OCI-LY1 (cell line): ENCODE measurements at regions not wholly inside any gene's neighbourhood (a gene's known extent, or its start where the extent isn't known, plus 50 kb on each side); places are given as distances from the start of the nearest gene placed in this dataset.

Experiments used
- H2AFZ ChIP-seq: fragments of 200-600 bp; sonication (generic), shearing (Covaris generic); 2 replicates; pipeline ENCODE4 v1.6.0; 2014; ENCODE audit warnings: antibody characterized with exemption, mild to moderate bottlenecking, low read length
- H3F3A ChIP-seq: fragments of 200-600 bp; sonication (generic), shearing (Covaris generic); 2 replicates; pipeline ENCODE4 v1.6.0; 2014; ENCODE audit warnings: mild to moderate bottlenecking, antibody characterized with exemption, low read length, moderate library complexity; ENCODE audit not compliant: insufficient read depth
- H3K27ac ChIP-seq: fragments of 200-600 bp; sonication (generic); 2 replicates; pipeline ENCODE4 v1.5.1; 2014; ENCODE audit warnings: low read length, mixed run types, mild to moderate bottlenecking, low read depth; ENCODE audit not compliant: poor library complexity, severe bottlenecking
- H3K27me3 ChIP-seq: fragments of 200-600 bp; sonication (generic); 2 replicates; pipeline ENCODE4 v1.6.0; 2014; ENCODE audit warnings: antibody characterized with exemption, mild to moderate bottlenecking, low read length, moderate library complexity; ENCODE audit not compliant: insufficient read depth
- H3K36me3 ChIP-seq: fragments of 200-600 bp; sonication (generic); 2 replicates; pipeline ENCODE4 v1.6.1; 2014; ENCODE audit warnings: mild to moderate bottlenecking, antibody characterized with exemption, low read length, moderate library complexity, mixed read lengths; ENCODE audit not compliant: insufficient read depth
- H3K4me1 ChIP-seq: fragments of 200-600 bp; sonication (generic); 2 replicates; pipeline ENCODE4 v1.5.1; 2014; ENCODE audit warnings: mild to moderate bottlenecking, low read length, moderate library complexity; ENCODE audit not compliant: insufficient read depth, severe bottlenecking
- H3K4me2 ChIP-seq: fragments of 200-600 bp; sonication (generic), shearing (Covaris generic); 2 replicates; pipeline ENCODE4 v1.6.1; 2014; ENCODE audit warnings: low read length
- H3K4me3 ChIP-seq: fragments of 200-600 bp; sonication (generic); 2 replicates; pipeline ENCODE4 v1.5.1; 2014; ENCODE audit warnings: low read length, low read depth, mild to moderate bottlenecking, mixed read lengths; ENCODE audit not compliant: poor library complexity, severe bottlenecking
- H3K79me2 ChIP-seq: fragments of 200-600 bp; shearing (Covaris generic); 2 replicates; pipeline ENCODE4 v1.6.1; 2016; ENCODE audit warnings: mixed run types, low read length, mixed read lengths; ENCODE audit not compliant: insufficient read depth
- H3K9ac ChIP-seq: fragments of 200-600 bp; sonication (generic), shearing (Covaris generic); 2 replicates; pipeline ENCODE4 v1.6.1; 2014; ENCODE audit warnings: mild to moderate bottlenecking, low read length, mixed read lengths
- H3K9me2 ChIP-seq: fragments of 200-600 bp; sonication (generic), shearing (Covaris generic); 2 replicates; pipeline ENCODE4 v1.6.1; 2014; ENCODE audit warnings: low read depth, mild to moderate bottlenecking, low read length, mixed read lengths
- H3K9me3 ChIP-seq: fragments of 200-600 bp; shearing (Covaris generic); 2 replicates; pipeline ENCODE4 v1.6.1; 2014; ENCODE audit warnings: low read length, mixed read lengths
- H4K20me1 ChIP-seq: fragments of 200-600 bp; sonication (generic), shearing (Covaris generic); 2 replicates; pipeline ENCODE4 v1.6.0; 2016; ENCODE audit warnings: mild to moderate bottlenecking, low read length; ENCODE audit not compliant: insufficient read depth
- CTCF ChIP-seq: fragments of 200-600 bp; sonication (generic), shearing (Covaris generic); IDR thresholded peaks from 2 replicates; pipeline ENCODE4 v1.5.1; 2017; ENCODE audit warnings: mild to moderate bottlenecking, antibody characterized with exemption, low read length, moderate library complexity, mixed read lengths
- EZH2 ChIP-seq: fragments of 200-600 bp; sonication (generic), shearing (Covaris generic); IDR thresholded peaks from 2 replicates; pipeline ENCODE4 v1.8.0; 2017; ENCODE audit warnings: borderline replicate concordance, mixed run types, mild to moderate bottlenecking, antibody characterized with exemption, low read length, moderate library complexity, mixed read lengths

GRCh38 chr1:5526822-5527551 is 465.2 kb downstream of the NPHP4 start:
- Histone ChIP-seq H3K4me3 (no peak overlapping the region), H2AFZ (no peak overlapping the region), H3K79me2 (no peaks in the 10 kb centered on the region), H3K4me1 (no peaks in the 10 kb centered on the region), H4K20me1 (no peaks in the 10 kb centered on the region), H3K9me3 (no peaks in the 10 kb centered on the region), H3K27me3 (no peaks in the 10 kb centered on the region), H3K9me2 (no peaks in the 10 kb centered on the region), H3K9ac (no peak overlapping the region), H3K27ac (no peak overlapping the region), H3K4me2 (no peak overlapping the region), H3K36me3 (no peaks in the 10 kb centered on the region), H3F3A (no peaks in the 10 kb centered on the region)
- TF ChIP-seq CTCF (no peak), EZH2 (no peak)

GRCh38 chr1:5526385-5526750 is 465.9 kb downstream of the NPHP4 start:
- no peak overlapping the region for H3K4me2 ChIP-seq
- TF ChIP-seq EZH2 = no peak
- H2AFZ ChIP-seq = no peak overlapping the region
- no peak overlapping the region for H3K4me3 ChIP-seq
- no peak overlapping the region for H3K9ac ChIP-seq
- no peak overlapping the region for H3K27ac ChIP-seq
- no peaks in the 10 kb centered on the region for H3K79me2 ChIP-seq
- no peaks in the 10 kb centered on the region for H3K4me1 ChIP-seq
- H4K20me1 ChIP-seq = no peaks in the 10 kb centered on the region
- H3K27me3 ChIP-seq = no peaks in the 10 kb centered on the region
- no peaks in the 10 kb centered on the region for H3K9me2 ChIP-seq
- no peaks in the 10 kb centered on the region for H3F3A ChIP-seq
- no peaks in the 10 kb centered on the region for H3K9me3 ChIP-seq
- no peaks in the 10 kb centered on the region for H3K36me3 ChIP-seq

DNA sequence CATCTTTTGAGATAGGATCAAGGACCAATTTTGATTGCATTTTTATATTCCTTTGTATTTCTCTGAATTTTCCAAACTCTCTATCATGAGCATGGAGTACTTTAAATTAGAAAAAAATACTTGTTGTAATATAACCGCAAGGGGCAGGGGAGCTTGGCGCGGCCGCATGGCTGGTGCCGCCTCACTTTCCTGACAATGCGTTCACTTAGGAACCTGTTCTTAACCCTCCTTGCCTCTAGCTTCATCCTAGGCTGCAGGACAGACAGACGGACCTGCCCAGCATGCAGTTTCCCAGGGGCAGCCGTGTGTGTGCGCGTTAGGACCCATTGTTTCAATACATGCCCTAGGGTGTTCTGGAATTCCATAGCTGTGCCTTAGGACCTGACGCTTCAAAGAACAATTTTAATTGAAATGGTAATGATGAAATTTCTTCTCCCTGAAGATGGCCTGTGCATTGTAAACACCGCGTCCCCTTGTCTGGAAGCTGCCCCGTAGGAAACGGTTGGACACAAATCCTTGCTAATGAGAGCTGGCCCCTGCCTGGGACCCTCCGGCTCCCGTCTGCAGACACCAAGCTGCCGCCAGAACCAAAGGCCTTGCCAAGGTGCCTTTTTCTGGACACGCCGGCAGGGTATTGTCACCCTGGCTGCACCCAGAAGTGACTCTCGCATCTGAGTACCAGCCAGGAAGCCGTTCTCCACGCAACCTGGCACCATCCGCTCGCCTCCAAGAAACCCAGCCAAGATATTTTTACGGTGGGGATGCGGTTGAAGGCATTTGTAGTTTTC is 466.4 kb downstream of the NPHP4 start:
- TF ChIP-seq EZH2 (no peak), CTCF (no peak)
- Histone ChIP-seq H4K20me1 (no peaks in the 10 kb centered on the region), H3K27ac (no peak overlapping the region), H3K4me2 (no peak overlapping the region), H3K9me3 (no peaks in the 10 kb centered on the region), H3K79me2 (no peaks in the 10 kb centered on the region), H3K27me3 (no peaks in the 10 kb centered on the region), H3K9me2 (no peaks in the 10 kb centered on the region), H3K36me3 (no peaks in the 10 kb centered on the region), H2AFZ (no peak overlapping the region), H3K4me1 (no peaks in the 10 kb centered on the region), H3F3A (no peaks in the 10 kb centered on the region), H3K9ac (no peak overlapping the region), H3K4me3 (no peak overlapping the region)
